IMR-90 (cell line): ENCODE measurements at regions not wholly inside any gene's neighbourhood (a gene's known extent, or its start where the extent isn't known, plus 50 kb on each side); places are given as distances from the start of the nearest gene placed in this dataset.

Source experiments
- ATAC-seq: fragments of 200-7000 bp; cut with Tn5 transposase; 2 replicates; pipeline ENCODE4 v1.9.1; 2020; ENCODE audit warnings: low read depth, mild to moderate bottlenecking, moderate library complexity
- BruUV-seq: library from RNA; stranded (reverse); fragments of 400-500 nt; replicated peaks from 2 replicates; lab custom pipeline; 2021; lab: Mats Ljungman, UMichigan
- CTCF ChIA-PET: fragments of 300-600 bp; formaldehyde crosslinking; extraction: SDS; loops from one replicate; lab custom pipeline; 2021; ENCODE audit warnings: antibody characterized with exemption; lab: Yijun Ruan, JAX
- POLR2A ChIA-PET: fragments of 300-600 bp; sonication (Branson Sonifier 250); formaldehyde crosslinking; loops from one replicate; lab custom pipeline; 2022; ENCODE audit warnings: antibody characterized with exemption; ENCODE audit not compliant: unreplicated experiment; lab: Charles Lee
- DNase-seq: peaks from one replicate; pipeline ENCODE4 v3.0.0; 2013
- H2AFZ ChIP-seq: replicated peaks from 2 replicates; pipeline ENCODE3; 2013; ENCODE audit warnings: low read length, mild to moderate bottlenecking; ENCODE audit not compliant: poor library complexity
- H2AK5ac ChIP-seq: 2 replicates; pipeline ENCODE4 v1.6.1; 2013; ENCODE audit warnings: low read depth, low read length, inconsistent platforms
- H2AK9ac ChIP-seq: replicated peaks from 2 replicates; pipeline ENCODE3; 2013; ENCODE audit warnings: mild to moderate bottlenecking, low read depth, low read length, moderate library complexity; ENCODE audit not compliant: poor library complexity
- H2BK120ac ChIP-seq: 2 replicates; pipeline ENCODE4 v1.6.1; 2013; ENCODE audit warnings: low read depth, low read length, inconsistent platforms
- H2BK15ac ChIP-seq: 3 replicates; pipeline ENCODE4 v1.6.1; 2013; ENCODE audit warnings: low read depth, low read length, inconsistent platforms
- H2BK20ac ChIP-seq: 2 replicates; pipeline ENCODE4 v1.6.1; 2013; ENCODE audit warnings: low read depth, mild to moderate bottlenecking, inconsistent platforms, low read length, moderate library complexity
- H2BK5ac ChIP-seq: 2 replicates; pipeline ENCODE4 v1.6.1; 2013; ENCODE audit warnings: mild to moderate bottlenecking, low read depth, low read length, inconsistent platforms; ENCODE audit not compliant: poor library complexity, severe bottlenecking
- H3K14ac ChIP-seq: replicated peaks from 2 replicates; pipeline ENCODE4 v1.6.1; 2013; ENCODE audit warnings: low read depth, low read length, inconsistent platforms
- H3K18ac ChIP-seq: 2 replicates; pipeline ENCODE4 v1.6.1; 2013; ENCODE audit warnings: low read depth, low read length, control low read depth
- H3K23ac ChIP-seq: 2 replicates; pipeline ENCODE4 v1.6.1; 2013; ENCODE audit warnings: low read depth, low read length, inconsistent platforms
- H3K27ac ChIP-seq: 2 replicates; pipeline ENCODE4 v1.5.1; 2013; ENCODE audit warnings: mild to moderate bottlenecking, control low read depth, low read length; ENCODE audit not compliant: insufficient read depth
- H3K27me3 ChIP-seq: 2 replicates; pipeline ENCODE4 v1.6.1; 2013; ENCODE audit warnings: low read length; ENCODE audit not compliant: control insufficient read depth, insufficient read depth
- H3K36me3 ChIP-seq: 2 replicates; pipeline ENCODE4 v1.6.1; 2013; ENCODE audit warnings: low read length, mixed read lengths; ENCODE audit not compliant: control insufficient read depth, insufficient read depth
- H3K4ac ChIP-seq: 2 replicates; pipeline ENCODE4 v1.6.1; 2013; ENCODE audit warnings: low read depth, low read length, inconsistent platforms
- H3K4me1 ChIP-seq: 2 replicates; pipeline ENCODE4 v1.6.1; 2013; ENCODE audit warnings: low read length, mixed read lengths; ENCODE audit not compliant: control insufficient read depth, insufficient read depth
- H3K4me2 ChIP-seq: 2 replicates; pipeline ENCODE4 v1.6.1; 2013; ENCODE audit warnings: low read depth, mild to moderate bottlenecking, control low read depth, low read length, moderate library complexity
- H3K4me3 ChIP-seq: 2 replicates; pipeline ENCODE4 v1.5.1; 2013; ENCODE audit warnings: low read depth, mild to moderate bottlenecking, control low read depth, low read length, moderate library complexity; ENCODE audit not compliant: insufficient read depth
- H3K56ac ChIP-seq: 2 replicates; pipeline ENCODE4 v1.6.1; 2013; ENCODE audit warnings: low read length, inconsistent platforms; ENCODE audit not compliant: insufficient read depth; ENCODE audit errors: extremely low read depth
- H3K79me1 ChIP-seq, 2 experiments: 2 replicates each; pipeline ENCODE4 v1.6.1; 2013; ENCODE audit warnings: low read length in 2 of 2, inconsistent platforms in 1 of 2, low read depth in 1 of 2
- H3K9ac ChIP-seq: 2 replicates; pipeline ENCODE4 v1.6.1; 2013; ENCODE audit warnings: low read depth, low read length, control low read depth
- H3K9me1 ChIP-seq: 2 replicates; pipeline ENCODE4 v1.6.1; 2013; ENCODE audit warnings: low read length, inconsistent platforms; ENCODE audit not compliant: insufficient read depth
- H3K9me3 ChIP-seq: 2 replicates; pipeline ENCODE4 v1.6.1; 2013; ENCODE audit warnings: low read length; ENCODE audit not compliant: control insufficient read depth, insufficient read depth
- H4K20me1 ChIP-seq: 2 replicates; pipeline ENCODE4 v1.6.1; 2013; ENCODE audit warnings: low read length, inconsistent platforms; ENCODE audit not compliant: insufficient read depth
- H4K5ac ChIP-seq: 2 replicates; pipeline ENCODE4 v1.6.1; 2013; ENCODE audit warnings: mild to moderate bottlenecking, low read depth, low read length, control low read depth
- H4K8ac ChIP-seq, 2 experiments: 2 replicates each; pipeline ENCODE4 v1.6.1; 2013; ENCODE audit warnings: low read depth in 2 of 2, low read length in 2 of 2, control low read depth in 1 of 2, inconsistent platforms in 1 of 2
- H4K91ac ChIP-seq: 2 replicates; pipeline ENCODE4 v1.6.1; 2013; ENCODE audit warnings: low read depth, low read length, inconsistent platforms; ENCODE audit not compliant: insufficient read depth
- BHLHE40 ChIP-seq: fragments of 150-350 bp; IDR thresholded peaks from 2 replicates; pipeline ENCODE4 v1.6.1; 2016; ENCODE audit warnings: mild to moderate bottlenecking, low read depth, low read length
- CEBPB ChIP-seq: IDR thresholded peaks from 2 replicates; pipeline ENCODE4 v1.6.1; 2012; ENCODE audit warnings: low read depth, low read length, improper control_type of control experiment
- CHD1 ChIP-seq: IDR thresholded peaks from 2 replicates; pipeline ENCODE4 v1.6.1; 2012; ENCODE audit warnings: low read depth, low read length, improper control_type of control experiment
- FOS ChIP-seq: fragments of 150-350 bp; IDR thresholded peaks from 2 replicates; pipeline ENCODE4 v1.6.1; 2016; ENCODE audit warnings: low read depth, low read length
- MAFK ChIP-seq: IDR thresholded peaks from 2 replicates; pipeline ENCODE4 v1.6.1; 2012; ENCODE audit warnings: low read depth, low read length, improper control_type of control experiment
- MAZ ChIP-seq: IDR thresholded peaks from 2 replicates; pipeline ENCODE4 v1.6.1; 2012; ENCODE audit warnings: low read depth, mild to moderate bottlenecking, low read length, improper control_type of control experiment, moderate library complexity, borderline replicate concordance
- MXI1 ChIP-seq: IDR thresholded peaks from 2 replicates; pipeline ENCODE4 v1.6.1; 2012; ENCODE audit warnings: low read depth, mild to moderate bottlenecking, low read length, moderate library complexity, borderline replicate concordance
- POLR2A ChIP-seq: IDR thresholded peaks from 2 replicates; pipeline ENCODE4 v1.6.1; 2012; ENCODE audit warnings: mild to moderate bottlenecking, low read depth, low read length
- RAD21 ChIP-seq: IDR thresholded peaks from 2 replicates; pipeline ENCODE4 v1.6.1; 2012; ENCODE audit warnings: low read length, improper control_type of control experiment
- RCOR1 ChIP-seq: IDR thresholded peaks from 2 replicates; pipeline ENCODE4 v1.6.1; 2012; ENCODE audit warnings: mild to moderate bottlenecking, low read length, improper control_type of control experiment; ENCODE audit not compliant: insufficient replicate concordance
- RFX5 ChIP-seq: IDR thresholded peaks from 2 replicates; pipeline ENCODE4 v1.8.0; 2012; ENCODE audit warnings: low read depth, mild to moderate bottlenecking, low read length, moderate library complexity
- SMC3 ChIP-seq: fragments of 150-350 bp; IDR thresholded peaks from 2 replicates; pipeline ENCODE4 v1.6.1; 2016; ENCODE audit warnings: low read depth, mild to moderate bottlenecking, antibody characterized with exemption, low read length, moderate library complexity
- WGBS, 2 experiments: methylation state at CpG; one replicate each; pipeline versions ENCODE4 v1.1.5 to v1.1.7; 2013; ENCODE audit warnings: missing lambda C conversion rate in 2 of 2; ENCODE audit not compliant: insufficient read length in 1 of 2; ENCODE audit errors: extremely low coverage in 2 of 2; 5-methylcytosine and 5-hydroxymethylcytosine counted together
- dilution Hi-C: fragments of 300-500 bp; cut with HindIII; formaldehyde crosslinking; loops from one replicate; pipeline ENCODE4 v1.14.3; 2018; ENCODE audit warnings: low sequenced_read_pairs; ENCODE audit not compliant: unreplicated experiment
- in situ Hi-C: fragments of 300-500 bp; cut with MboI; formaldehyde crosslinking; loops from 3 replicates; pipeline ENCODE4 v1.14.3; 2019; ENCODE audit warnings: low sequenced_read_pairs, inconsistent platforms, mixed read lengths
- intact Hi-C: fragments of 100-400 bp; cut with micrococcal nuclease; formaldehyde crosslinking; loops from 2 replicates; pipeline ENCODE4 v1.10.0; 2022
- TF ChIP-seq, protein P1 (sequence below): conservative IDR thresholded peaks from 2 replicates; pipeline ENCODE4 v1.5.1; 2012; ENCODE audit warnings: mild to moderate bottlenecking, low read depth, low read length, improper control_type of control experiment
- TF ChIP-seq, protein P2 (sequence below): fragments of 150-350 bp; IDR thresholded peaks from 2 replicates; pipeline ENCODE4 v1.6.1; 2016; ENCODE audit warnings: low read depth, mild to moderate bottlenecking, low read length, moderate library complexity, borderline replicate concordance
- TF ChIP-seq, protein P3 (sequence below): fragments of 150-350 bp; IDR thresholded peaks from 2 replicates; pipeline ENCODE4 v1.6.1; 2017; ENCODE audit warnings: mild to moderate bottlenecking, antibody characterized with exemption, low read length, low read depth

DNA sequence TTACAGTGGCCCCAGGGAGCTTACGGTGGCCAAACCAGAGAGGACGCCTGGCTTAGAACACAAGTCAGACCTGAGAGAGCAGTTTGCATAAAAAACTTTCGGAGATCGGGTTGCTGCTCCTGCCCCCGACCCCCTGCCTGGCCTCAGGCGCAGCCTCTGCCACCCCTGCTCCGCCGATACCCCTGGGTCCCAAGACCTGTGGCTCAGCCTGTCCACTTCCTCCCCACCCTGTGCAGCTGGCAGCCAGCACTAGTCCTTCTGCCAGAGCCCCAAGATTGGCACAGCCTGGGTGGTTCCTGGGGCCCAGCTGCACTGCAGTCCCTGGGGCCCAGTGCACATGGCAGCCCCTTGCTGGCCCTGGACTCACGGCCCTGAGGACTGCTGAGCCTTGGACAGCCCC is 56.2 kb upstream of the SOX1 start:
- no peak for ATAC-seq
- Histone ChIP-seq H3K23ac (no peak overlapping the region), H2AFZ (no peak overlapping the region), H3K56ac (no peak overlapping the region), H4K91ac (no peak overlapping the region), H2BK15ac (no peak overlapping the region), H4K8ac (no peak overlapping the region), H4K5ac (no peak overlapping the region), H3K4me1 (no peaks in the 10 kb centered on the region), H2BK20ac (no peak overlapping the region), H3K79me1 (no peaks in the 10 kb centered on the region), H3K14ac (no peak overlapping the region), H3K27ac (no peak overlapping the region), H2BK5ac (no peak overlapping the region), H3K4me3 (no peak overlapping the region), H2BK120ac (no peak overlapping the region), H3K4ac (no peak overlapping the region), H3K4me2 (no peak overlapping the region), H3K9me1 (no peaks in the 10 kb centered on the region), H3K18ac (no peak overlapping the region), H3K36me3 (no peaks in the 10 kb centered on the region), H2AK9ac (no peak overlapping the region), H3K27me3 (no peaks in the 10 kb centered on the region), H2AK5ac (no peak overlapping the region), H3K9ac (no peak overlapping the region), H3K9me3 (peaks cover 40% of the 10 kb centered on the region), H4K20me1 (no peaks in the 10 kb centered on the region)
- ChIA-PET CTCF (no interaction called here), POLR2A (no interaction called here)
- BruUV-seq = no TSS peak
- TF ChIP-seq MAFK = no peak
- TF ChIP-seq, protein P1, sequence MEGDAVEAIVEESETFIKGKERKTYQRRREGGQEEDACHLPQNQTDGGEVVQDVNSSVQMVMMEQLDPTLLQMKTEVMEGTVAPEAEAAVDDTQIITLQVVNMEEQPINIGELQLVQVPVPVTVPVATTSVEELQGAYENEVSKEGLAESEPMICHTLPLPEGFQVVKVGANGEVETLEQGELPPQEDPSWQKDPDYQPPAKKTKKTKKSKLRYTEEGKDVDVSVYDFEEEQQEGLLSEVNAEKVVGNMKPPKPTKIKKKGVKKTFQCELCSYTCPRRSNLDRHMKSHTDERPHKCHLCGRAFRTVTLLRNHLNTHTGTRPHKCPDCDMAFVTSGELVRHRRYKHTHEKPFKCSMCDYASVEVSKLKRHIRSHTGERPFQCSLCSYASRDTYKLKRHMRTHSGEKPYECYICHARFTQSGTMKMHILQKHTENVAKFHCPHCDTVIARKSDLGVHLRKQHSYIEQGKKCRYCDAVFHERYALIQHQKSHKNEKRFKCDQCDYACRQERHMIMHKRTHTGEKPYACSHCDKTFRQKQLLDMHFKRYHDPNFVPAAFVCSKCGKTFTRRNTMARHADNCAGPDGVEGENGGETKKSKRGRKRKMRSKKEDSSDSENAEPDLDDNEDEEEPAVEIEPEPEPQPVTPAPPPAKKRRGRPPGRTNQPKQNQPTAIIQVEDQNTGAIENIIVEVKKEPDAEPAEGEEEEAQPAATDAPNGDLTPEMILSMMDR = no peak
- TF ChIP-seq, protein P2, sequence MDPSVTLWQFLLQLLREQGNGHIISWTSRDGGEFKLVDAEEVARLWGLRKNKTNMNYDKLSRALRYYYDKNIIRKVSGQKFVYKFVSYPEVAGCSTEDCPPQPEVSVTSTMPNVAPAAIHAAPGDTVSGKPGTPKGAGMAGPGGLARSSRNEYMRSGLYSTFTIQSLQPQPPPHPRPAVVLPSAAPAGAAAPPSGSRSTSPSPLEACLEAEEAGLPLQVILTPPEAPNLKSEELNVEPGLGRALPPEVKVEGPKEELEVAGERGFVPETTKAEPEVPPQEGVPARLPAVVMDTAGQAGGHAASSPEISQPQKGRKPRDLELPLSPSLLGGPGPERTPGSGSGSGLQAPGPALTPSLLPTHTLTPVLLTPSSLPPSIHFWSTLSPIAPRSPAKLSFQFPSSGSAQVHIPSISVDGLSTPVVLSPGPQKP = no peak
- no peak for TF ChIP-seq CHD1
- TF ChIP-seq SMC3 = no peak
- TF ChIP-seq CEBPB = no peak
- TF ChIP-seq, protein P3, sequence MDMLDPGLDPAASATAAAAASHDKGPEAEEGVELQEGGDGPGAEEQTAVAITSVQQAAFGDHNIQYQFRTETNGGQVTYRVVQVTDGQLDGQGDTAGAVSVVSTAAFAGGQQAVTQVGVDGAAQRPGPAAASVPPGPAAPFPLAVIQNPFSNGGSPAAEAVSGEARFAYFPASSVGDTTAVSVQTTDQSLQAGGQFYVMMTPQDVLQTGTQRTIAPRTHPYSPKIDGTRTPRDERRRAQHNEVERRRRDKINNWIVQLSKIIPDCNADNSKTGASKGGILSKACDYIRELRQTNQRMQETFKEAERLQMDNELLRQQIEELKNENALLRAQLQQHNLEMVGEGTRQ = no peak
- no peak for TF ChIP-seq FOS
- no peak for TF ChIP-seq RAD21
- no peak for TF ChIP-seq BHLHE40
- no peak for TF ChIP-seq MAZ
- no peak for TF ChIP-seq RFX5
- no peak for TF ChIP-seq POLR2A
- no peak for TF ChIP-seq MXI1
- no peak for TF ChIP-seq RCOR1
- 66% methylated on average over 9 of the region's 9 CpGs; no CpG with 5 or more reads in 1 of the 2 experiments for WGBS, 2 experiments
- no peak for DNase-seq
- intact Hi-C loops = no loop called here
- dilution Hi-C loops = no loop called here
- in situ Hi-C loops = no loop called here
